Vagina (tissue), 2 donors: ENCODE measurements at regions not wholly inside any gene's neighbourhood (a gene's known extent, or its start where the extent isn't known, plus 50 kb on each side); places are given as distances from the start of the nearest gene placed in this dataset.

ENCODE experiments used
- POLR2AphosphoS5 ChIP-seq, 2 donors: sonication (generic); formaldehyde crosslinking; IDR thresholded peaks; one replicate each; pipeline ENCODE4 v1.9.0; 2017; ENCODE audit warnings: antibody characterized with exemption in 2 of 2, mild to moderate bottlenecking in 2 of 2, low read depth in 1 of 2; ENCODE audit not compliant: insufficient read depth in 1 of 2
- TF ChIP-seq, protein P1 (sequence below), 3 experiments: fragments of 450-650 bp in 2 of 3; fragments of 200-600 bp in 1 of 3; sonication (generic) in 1 of 3; IDR thresholded peaks; one replicate each; pipeline ENCODE4 v1.5.1; 2017 to 2019; ENCODE audit warnings: antibody characterized with exemption in 3 of 3, mild to moderate bottlenecking in 2 of 3, moderate library complexity in 2 of 3

DNA sequence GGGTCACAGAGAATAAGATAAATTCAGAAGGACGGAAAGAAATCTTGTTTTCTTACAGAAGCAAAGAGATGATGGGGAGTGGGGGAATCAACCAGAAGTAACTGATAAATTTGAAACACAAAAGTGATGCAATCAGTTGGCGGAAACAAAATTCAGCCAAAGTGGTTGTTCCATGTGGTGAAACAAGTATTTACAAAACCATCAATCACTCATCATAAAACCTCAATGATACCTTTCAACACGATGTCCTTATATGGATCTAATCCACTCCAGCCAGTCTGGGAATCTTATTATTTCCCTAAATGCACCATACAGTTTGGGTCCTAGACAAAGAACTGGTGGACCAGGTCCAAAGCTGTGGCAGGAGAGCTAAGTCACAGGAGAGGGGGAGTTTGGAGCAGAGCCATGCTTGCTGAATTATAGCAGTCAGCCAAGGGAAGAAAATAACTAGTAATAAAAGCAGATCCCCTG is 303.8 kb upstream of the LRRC7 start:
- TF ChIP-seq, protein P1, sequence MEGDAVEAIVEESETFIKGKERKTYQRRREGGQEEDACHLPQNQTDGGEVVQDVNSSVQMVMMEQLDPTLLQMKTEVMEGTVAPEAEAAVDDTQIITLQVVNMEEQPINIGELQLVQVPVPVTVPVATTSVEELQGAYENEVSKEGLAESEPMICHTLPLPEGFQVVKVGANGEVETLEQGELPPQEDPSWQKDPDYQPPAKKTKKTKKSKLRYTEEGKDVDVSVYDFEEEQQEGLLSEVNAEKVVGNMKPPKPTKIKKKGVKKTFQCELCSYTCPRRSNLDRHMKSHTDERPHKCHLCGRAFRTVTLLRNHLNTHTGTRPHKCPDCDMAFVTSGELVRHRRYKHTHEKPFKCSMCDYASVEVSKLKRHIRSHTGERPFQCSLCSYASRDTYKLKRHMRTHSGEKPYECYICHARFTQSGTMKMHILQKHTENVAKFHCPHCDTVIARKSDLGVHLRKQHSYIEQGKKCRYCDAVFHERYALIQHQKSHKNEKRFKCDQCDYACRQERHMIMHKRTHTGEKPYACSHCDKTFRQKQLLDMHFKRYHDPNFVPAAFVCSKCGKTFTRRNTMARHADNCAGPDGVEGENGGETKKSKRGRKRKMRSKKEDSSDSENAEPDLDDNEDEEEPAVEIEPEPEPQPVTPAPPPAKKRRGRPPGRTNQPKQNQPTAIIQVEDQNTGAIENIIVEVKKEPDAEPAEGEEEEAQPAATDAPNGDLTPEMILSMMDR (IDR thresholded peaks at IDR 0.05) = no peak
- no peak for TF ChIP-seq POLR2AphosphoS5 (IDR thresholded peaks at IDR 0.05; ENCODE audit: insufficient read depth in 1 of 2, low read depth in 1 of 2)
